ENCODE measurements at regions not wholly inside any gene's neighbourhood (a gene's known extent, or its start where the extent isn't known, plus 50 kb on each side); places are given as distances from the start of the nearest gene placed in this dataset.

DNA sequence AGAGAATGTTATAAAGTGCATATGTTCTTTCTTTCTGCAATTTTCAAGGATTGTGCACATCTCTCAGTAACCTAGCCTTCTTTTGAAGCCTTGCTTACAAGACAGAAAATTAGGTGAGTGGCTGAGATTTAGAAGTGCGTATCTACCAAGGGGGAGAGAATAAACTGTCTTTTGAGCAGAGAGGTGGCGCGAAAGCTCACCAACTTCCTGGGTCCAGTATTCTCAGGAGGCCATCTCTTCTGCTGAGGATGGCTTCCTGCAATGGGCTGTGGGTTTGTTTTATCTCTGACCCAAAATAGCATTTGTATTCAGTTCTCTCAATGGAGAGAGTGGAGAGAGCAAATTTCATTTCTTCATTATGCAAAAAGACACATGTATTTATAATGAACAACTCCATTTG, 75.4 kb upstream of the RPS23 start:
- TF ChIP-seq, protein P1, sequence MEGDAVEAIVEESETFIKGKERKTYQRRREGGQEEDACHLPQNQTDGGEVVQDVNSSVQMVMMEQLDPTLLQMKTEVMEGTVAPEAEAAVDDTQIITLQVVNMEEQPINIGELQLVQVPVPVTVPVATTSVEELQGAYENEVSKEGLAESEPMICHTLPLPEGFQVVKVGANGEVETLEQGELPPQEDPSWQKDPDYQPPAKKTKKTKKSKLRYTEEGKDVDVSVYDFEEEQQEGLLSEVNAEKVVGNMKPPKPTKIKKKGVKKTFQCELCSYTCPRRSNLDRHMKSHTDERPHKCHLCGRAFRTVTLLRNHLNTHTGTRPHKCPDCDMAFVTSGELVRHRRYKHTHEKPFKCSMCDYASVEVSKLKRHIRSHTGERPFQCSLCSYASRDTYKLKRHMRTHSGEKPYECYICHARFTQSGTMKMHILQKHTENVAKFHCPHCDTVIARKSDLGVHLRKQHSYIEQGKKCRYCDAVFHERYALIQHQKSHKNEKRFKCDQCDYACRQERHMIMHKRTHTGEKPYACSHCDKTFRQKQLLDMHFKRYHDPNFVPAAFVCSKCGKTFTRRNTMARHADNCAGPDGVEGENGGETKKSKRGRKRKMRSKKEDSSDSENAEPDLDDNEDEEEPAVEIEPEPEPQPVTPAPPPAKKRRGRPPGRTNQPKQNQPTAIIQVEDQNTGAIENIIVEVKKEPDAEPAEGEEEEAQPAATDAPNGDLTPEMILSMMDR (IDR thresholded peaks at IDR 0.05; ENCODE audit: insufficient read depth, low read length) = no peak
- TF ChIP-seq POLR2AphosphoS5 (IDR thresholded peaks at IDR 0.05; ENCODE audit: low read depth) (no peak), GABPA (IDR thresholded peaks at IDR 0.05; ENCODE audit: low read depth) (no peak)
- TF ChIP-seq, protein P2, sequence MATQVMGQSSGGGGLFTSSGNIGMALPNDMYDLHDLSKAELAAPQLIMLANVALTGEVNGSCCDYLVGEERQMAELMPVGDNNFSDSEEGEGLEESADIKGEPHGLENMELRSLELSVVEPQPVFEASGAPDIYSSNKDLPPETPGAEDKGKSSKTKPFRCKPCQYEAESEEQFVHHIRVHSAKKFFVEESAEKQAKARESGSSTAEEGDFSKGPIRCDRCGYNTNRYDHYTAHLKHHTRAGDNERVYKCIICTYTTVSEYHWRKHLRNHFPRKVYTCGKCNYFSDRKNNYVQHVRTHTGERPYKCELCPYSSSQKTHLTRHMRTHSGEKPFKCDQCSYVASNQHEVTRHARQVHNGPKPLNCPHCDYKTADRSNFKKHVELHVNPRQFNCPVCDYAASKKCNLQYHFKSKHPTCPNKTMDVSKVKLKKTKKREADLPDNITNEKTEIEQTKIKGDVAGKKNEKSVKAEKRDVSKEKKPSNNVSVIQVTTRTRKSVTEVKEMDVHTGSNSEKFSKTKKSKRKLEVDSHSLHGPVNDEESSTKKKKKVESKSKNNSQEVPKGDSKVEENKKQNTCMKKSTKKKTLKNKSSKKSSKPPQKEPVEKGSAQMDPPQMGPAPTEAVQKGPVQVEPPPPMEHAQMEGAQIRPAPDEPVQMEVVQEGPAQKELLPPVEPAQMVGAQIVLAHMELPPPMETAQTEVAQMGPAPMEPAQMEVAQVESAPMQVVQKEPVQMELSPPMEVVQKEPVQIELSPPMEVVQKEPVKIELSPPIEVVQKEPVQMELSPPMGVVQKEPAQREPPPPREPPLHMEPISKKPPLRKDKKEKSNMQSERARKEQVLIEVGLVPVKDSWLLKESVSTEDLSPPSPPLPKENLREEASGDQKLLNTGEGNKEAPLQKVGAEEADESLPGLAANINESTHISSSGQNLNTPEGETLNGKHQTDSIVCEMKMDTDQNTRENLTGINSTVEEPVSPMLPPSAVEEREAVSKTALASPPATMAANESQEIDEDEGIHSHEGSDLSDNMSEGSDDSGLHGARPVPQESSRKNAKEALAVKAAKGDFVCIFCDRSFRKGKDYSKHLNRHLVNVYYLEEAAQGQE (IDR thresholded peaks at IDR 0.05; ENCODE audit: insufficient replicate concordance, low read depth) = no peak

All from HL-60 (cell line).